IMR-90 (cell line): ENCODE measurements at regions not wholly inside any gene's neighbourhood (a gene's known extent, or its start where the extent isn't known, plus 50 kb on each side); places are given as distances from the start of the nearest gene placed in this dataset.

Experiments used
- ATAC-seq: fragments of 200-7000 bp; cut with Tn5 transposase; 2 replicates; pipeline ENCODE4 v1.9.1; 2020; ENCODE audit warnings: low read depth, mild to moderate bottlenecking, moderate library complexity
- BruUV-seq: library from RNA; stranded (reverse); fragments of 400-500 nt; replicated peaks from 2 replicates; lab custom pipeline; 2021; lab: Mats Ljungman, UMichigan
- CTCF ChIA-PET: fragments of 300-600 bp; formaldehyde crosslinking; extraction: SDS; loops from one replicate; lab custom pipeline; 2021; ENCODE audit warnings: antibody characterized with exemption; lab: Yijun Ruan, JAX
- POLR2A ChIA-PET: fragments of 300-600 bp; sonication (Branson Sonifier 250); formaldehyde crosslinking; loops from one replicate; lab custom pipeline; 2022; ENCODE audit warnings: antibody characterized with exemption; ENCODE audit not compliant: unreplicated experiment; lab: Charles Lee
- DNase-seq: peaks from one replicate; pipeline ENCODE4 v3.0.0; 2013
- H2AFZ ChIP-seq: replicated peaks from 2 replicates; pipeline ENCODE3; 2013; ENCODE audit warnings: low read length, mild to moderate bottlenecking; ENCODE audit not compliant: poor library complexity
- H2AK5ac ChIP-seq: 2 replicates; pipeline ENCODE4 v1.6.1; 2013; ENCODE audit warnings: low read depth, low read length, inconsistent platforms
- H2AK9ac ChIP-seq: replicated peaks from 2 replicates; pipeline ENCODE3; 2013; ENCODE audit warnings: mild to moderate bottlenecking, low read depth, low read length, moderate library complexity; ENCODE audit not compliant: poor library complexity
- H2BK120ac ChIP-seq: 2 replicates; pipeline ENCODE4 v1.6.1; 2013; ENCODE audit warnings: low read depth, low read length, inconsistent platforms
- H2BK15ac ChIP-seq: 3 replicates; pipeline ENCODE4 v1.6.1; 2013; ENCODE audit warnings: low read depth, low read length, inconsistent platforms
- H2BK20ac ChIP-seq: 2 replicates; pipeline ENCODE4 v1.6.1; 2013; ENCODE audit warnings: low read depth, mild to moderate bottlenecking, inconsistent platforms, low read length, moderate library complexity
- H2BK5ac ChIP-seq: 2 replicates; pipeline ENCODE4 v1.6.1; 2013; ENCODE audit warnings: mild to moderate bottlenecking, low read depth, low read length, inconsistent platforms; ENCODE audit not compliant: poor library complexity, severe bottlenecking
- H3K14ac ChIP-seq: replicated peaks from 2 replicates; pipeline ENCODE4 v1.6.1; 2013; ENCODE audit warnings: low read depth, low read length, inconsistent platforms
- H3K18ac ChIP-seq: 2 replicates; pipeline ENCODE4 v1.6.1; 2013; ENCODE audit warnings: low read depth, low read length, control low read depth
- H3K23ac ChIP-seq: 2 replicates; pipeline ENCODE4 v1.6.1; 2013; ENCODE audit warnings: low read depth, low read length, inconsistent platforms
- H3K27ac ChIP-seq: 2 replicates; pipeline ENCODE4 v1.5.1; 2013; ENCODE audit warnings: mild to moderate bottlenecking, control low read depth, low read length; ENCODE audit not compliant: insufficient read depth
- H3K27me3 ChIP-seq: 2 replicates; pipeline ENCODE4 v1.6.1; 2013; ENCODE audit warnings: low read length; ENCODE audit not compliant: control insufficient read depth, insufficient read depth
- H3K36me3 ChIP-seq: 2 replicates; pipeline ENCODE4 v1.6.1; 2013; ENCODE audit warnings: low read length, mixed read lengths; ENCODE audit not compliant: control insufficient read depth, insufficient read depth
- H3K4ac ChIP-seq: 2 replicates; pipeline ENCODE4 v1.6.1; 2013; ENCODE audit warnings: low read depth, low read length, inconsistent platforms
- H3K4me1 ChIP-seq: 2 replicates; pipeline ENCODE4 v1.6.1; 2013; ENCODE audit warnings: low read length, mixed read lengths; ENCODE audit not compliant: control insufficient read depth, insufficient read depth
- H3K4me2 ChIP-seq: 2 replicates; pipeline ENCODE4 v1.6.1; 2013; ENCODE audit warnings: low read depth, mild to moderate bottlenecking, control low read depth, low read length, moderate library complexity
- H3K4me3 ChIP-seq: 2 replicates; pipeline ENCODE4 v1.5.1; 2013; ENCODE audit warnings: low read depth, mild to moderate bottlenecking, control low read depth, low read length, moderate library complexity; ENCODE audit not compliant: insufficient read depth
- H3K56ac ChIP-seq: 2 replicates; pipeline ENCODE4 v1.6.1; 2013; ENCODE audit warnings: low read length, inconsistent platforms; ENCODE audit not compliant: insufficient read depth; ENCODE audit errors: extremely low read depth
- H3K79me1 ChIP-seq, 2 experiments: 2 replicates each; pipeline ENCODE4 v1.6.1; 2013; ENCODE audit warnings: low read length in 2 of 2, inconsistent platforms in 1 of 2, low read depth in 1 of 2
- H3K9ac ChIP-seq: 2 replicates; pipeline ENCODE4 v1.6.1; 2013; ENCODE audit warnings: low read depth, low read length, control low read depth
- H3K9me1 ChIP-seq: 2 replicates; pipeline ENCODE4 v1.6.1; 2013; ENCODE audit warnings: low read length, inconsistent platforms; ENCODE audit not compliant: insufficient read depth
- H3K9me3 ChIP-seq: 2 replicates; pipeline ENCODE4 v1.6.1; 2013; ENCODE audit warnings: low read length; ENCODE audit not compliant: control insufficient read depth, insufficient read depth
- H4K20me1 ChIP-seq: 2 replicates; pipeline ENCODE4 v1.6.1; 2013; ENCODE audit warnings: low read length, inconsistent platforms; ENCODE audit not compliant: insufficient read depth
- H4K5ac ChIP-seq: 2 replicates; pipeline ENCODE4 v1.6.1; 2013; ENCODE audit warnings: mild to moderate bottlenecking, low read depth, low read length, control low read depth
- H4K8ac ChIP-seq, 2 experiments: 2 replicates each; pipeline ENCODE4 v1.6.1; 2013; ENCODE audit warnings: low read depth in 2 of 2, low read length in 2 of 2, control low read depth in 1 of 2, inconsistent platforms in 1 of 2
- H4K91ac ChIP-seq: 2 replicates; pipeline ENCODE4 v1.6.1; 2013; ENCODE audit warnings: low read depth, low read length, inconsistent platforms; ENCODE audit not compliant: insufficient read depth
- BHLHE40 ChIP-seq: fragments of 150-350 bp; IDR thresholded peaks from 2 replicates; pipeline ENCODE4 v1.6.1; 2016; ENCODE audit warnings: mild to moderate bottlenecking, low read depth, low read length
- CEBPB ChIP-seq: IDR thresholded peaks from 2 replicates; pipeline ENCODE4 v1.6.1; 2012; ENCODE audit warnings: low read depth, low read length, improper control_type of control experiment
- CHD1 ChIP-seq: IDR thresholded peaks from 2 replicates; pipeline ENCODE4 v1.6.1; 2012; ENCODE audit warnings: low read depth, low read length, improper control_type of control experiment
- CTCF ChIP-seq: conservative IDR thresholded peaks from 2 replicates; pipeline ENCODE4 v1.5.1; 2012; ENCODE audit warnings: mild to moderate bottlenecking, low read depth, low read length, improper control_type of control experiment
- ELK1 ChIP-seq: fragments of 150-350 bp; IDR thresholded peaks from 2 replicates; pipeline ENCODE4 v1.6.1; 2016; ENCODE audit warnings: low read depth, mild to moderate bottlenecking, low read length, moderate library complexity, borderline replicate concordance
- FOS ChIP-seq: fragments of 150-350 bp; IDR thresholded peaks from 2 replicates; pipeline ENCODE4 v1.6.1; 2016; ENCODE audit warnings: low read depth, low read length
- MAFK ChIP-seq: IDR thresholded peaks from 2 replicates; pipeline ENCODE4 v1.6.1; 2012; ENCODE audit warnings: low read depth, low read length, improper control_type of control experiment
- MAZ ChIP-seq: IDR thresholded peaks from 2 replicates; pipeline ENCODE4 v1.6.1; 2012; ENCODE audit warnings: low read depth, mild to moderate bottlenecking, low read length, improper control_type of control experiment, moderate library complexity, borderline replicate concordance
- MXI1 ChIP-seq: IDR thresholded peaks from 2 replicates; pipeline ENCODE4 v1.6.1; 2012; ENCODE audit warnings: low read depth, mild to moderate bottlenecking, low read length, moderate library complexity, borderline replicate concordance
- POLR2A ChIP-seq: IDR thresholded peaks from 2 replicates; pipeline ENCODE4 v1.6.1; 2012; ENCODE audit warnings: mild to moderate bottlenecking, low read depth, low read length
- RAD21 ChIP-seq: IDR thresholded peaks from 2 replicates; pipeline ENCODE4 v1.6.1; 2012; ENCODE audit warnings: low read length, improper control_type of control experiment
- RCOR1 ChIP-seq: IDR thresholded peaks from 2 replicates; pipeline ENCODE4 v1.6.1; 2012; ENCODE audit warnings: mild to moderate bottlenecking, low read length, improper control_type of control experiment; ENCODE audit not compliant: insufficient replicate concordance
- RFX5 ChIP-seq: IDR thresholded peaks from 2 replicates; pipeline ENCODE4 v1.8.0; 2012; ENCODE audit warnings: low read depth, mild to moderate bottlenecking, low read length, moderate library complexity
- SMC3 ChIP-seq: fragments of 150-350 bp; IDR thresholded peaks from 2 replicates; pipeline ENCODE4 v1.6.1; 2016; ENCODE audit warnings: low read depth, mild to moderate bottlenecking, antibody characterized with exemption, low read length, moderate library complexity
- USF2 ChIP-seq: fragments of 150-350 bp; IDR thresholded peaks from 2 replicates; pipeline ENCODE4 v1.6.1; 2017; ENCODE audit warnings: mild to moderate bottlenecking, antibody characterized with exemption, low read length, low read depth
- WGBS, 2 experiments: methylation state at CpG; one replicate each; pipeline versions ENCODE4 v1.1.5 to v1.1.7; 2013; ENCODE audit warnings: missing lambda C conversion rate in 2 of 2; ENCODE audit not compliant: insufficient read length in 1 of 2; ENCODE audit errors: extremely low coverage in 2 of 2; 5-methylcytosine and 5-hydroxymethylcytosine counted together
- dilution Hi-C: fragments of 300-500 bp; cut with HindIII; formaldehyde crosslinking; loops from one replicate; pipeline ENCODE4 v1.14.3; 2018; ENCODE audit warnings: low sequenced_read_pairs; ENCODE audit not compliant: unreplicated experiment
- in situ Hi-C: fragments of 300-500 bp; cut with MboI; formaldehyde crosslinking; loops from 3 replicates; pipeline ENCODE4 v1.14.3; 2019; ENCODE audit warnings: low sequenced_read_pairs, inconsistent platforms, mixed read lengths
- intact Hi-C: fragments of 100-400 bp; cut with micrococcal nuclease; formaldehyde crosslinking; loops from 2 replicates; pipeline ENCODE4 v1.10.0; 2022

GRCh38 chr3:110470310-110470709 lies 601.3 kb upstream of the NECTIN3 start:
- Histone ChIP-seq H2AFZ (no peak overlapping the region), H3K4me1 (no peaks in the 10 kb centered on the region), H2BK15ac (no peak overlapping the region), H4K20me1 (no peaks in the 10 kb centered on the region), H3K4me3 (no peak overlapping the region), H3K9me3 (no peaks in the 10 kb centered on the region), H4K8ac (no peak overlapping the region), H3K4ac (no peak overlapping the region), H2AK9ac (no peak overlapping the region), H4K91ac (no peak overlapping the region), H2AK5ac (no peak overlapping the region), H3K23ac (no peak overlapping the region), H3K4me2 (no peak overlapping the region), H3K27me3 (no peaks in the 10 kb centered on the region), H3K36me3 (no peaks in the 10 kb centered on the region), H2BK120ac (no peak overlapping the region), H3K27ac (no peak overlapping the region), H3K56ac (no peak overlapping the region), H2BK20ac (no peak overlapping the region), H3K18ac (no peak overlapping the region), H3K9ac (no peak overlapping the region), H3K9me1 (no peaks in the 10 kb centered on the region), H3K14ac (no peak overlapping the region), H2BK5ac (no peak overlapping the region), H4K5ac (no peak overlapping the region), H3K79me1 (no peaks in the 10 kb centered on the region)
- ChIA-PET CTCF (no interaction called here), POLR2A (no interaction called here)
- intact Hi-C loops: no loop called here
- ATAC-seq: no peak
- dilution Hi-C loops: no loop called here
- no CpG with 5 or more reads among the region's 3 CpGs for WGBS, 2 experiments
- in situ Hi-C loops: no loop called here
- no TSS peak for BruUV-seq
- no peak for DNase-seq
- no peak for TF ChIP-seq USF2
- no peak for TF ChIP-seq ELK1
- no peak for TF ChIP-seq RFX5
- no peak for TF ChIP-seq BHLHE40
- TF ChIP-seq RAD21: no peak
- no peak for TF ChIP-seq CHD1
- TF ChIP-seq FOS: no peak
- no peak for TF ChIP-seq POLR2A
- TF ChIP-seq CTCF: no peak
- no peak for TF ChIP-seq CEBPB
- TF ChIP-seq MAFK: no peak
- TF ChIP-seq MAZ: no peak
- no peak for TF ChIP-seq MXI1
- TF ChIP-seq RCOR1: no peak
- TF ChIP-seq SMC3: no peak
